GM12891 (cell line): ENCODE measurements at regions not wholly inside any gene's neighbourhood (a gene's known extent, or its start where the extent isn't known, plus 50 kb on each side); places are given as distances from the start of the nearest gene placed in this dataset.

Source experiments
- PAX5 ChIP-seq: IDR thresholded peaks from 2 replicates; pipeline ENCODE4 v1.6.1; 2011; ENCODE audit warnings: low read length, moderate library complexity, mild to moderate bottlenecking; ENCODE audit not compliant: insufficient read depth, severe bottlenecking
- POLR2A ChIP-seq: IDR thresholded peaks from 2 replicates; pipeline ENCODE4 v1.6.1; 2011; ENCODE audit warnings: low read depth, low read length, control low read depth
- POLR2AphosphoS5 ChIP-seq: IDR thresholded peaks from 2 replicates; pipeline ENCODE4 v1.6.1; 2011; ENCODE audit warnings: low read depth, low read length, control low read depth
- SPI1 ChIP-seq: IDR thresholded peaks from 2 replicates; pipeline ENCODE4 v1.6.1; 2011; ENCODE audit warnings: low read depth, low read length, control low read depth
- TAF1 ChIP-seq: IDR thresholded peaks from 2 replicates; pipeline ENCODE4 v1.6.1; 2011; ENCODE audit warnings: low read depth, low read length, control low read depth

DNA sequence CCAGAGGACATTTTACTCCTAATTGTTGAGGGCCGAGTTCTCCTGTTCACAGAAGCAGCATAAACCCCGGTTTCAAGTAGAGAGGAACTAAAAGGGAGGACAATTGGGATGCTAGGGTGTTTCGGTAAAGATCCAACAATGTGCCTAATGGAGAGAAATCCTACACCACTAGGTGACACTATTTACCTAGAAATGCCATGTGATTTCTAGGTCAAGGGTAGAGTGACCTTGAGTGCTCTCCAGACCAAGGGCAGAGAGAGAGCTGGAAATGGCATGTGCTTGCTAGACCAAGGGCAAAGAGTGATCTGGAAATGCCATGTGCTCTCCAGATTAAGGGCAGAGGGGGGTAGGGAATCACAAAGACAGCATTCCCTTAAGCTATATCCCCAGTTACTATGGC lies 472.0 kb downstream of the DCDC2C start:
- TF ChIP-seq SPI1 (no peak), POLR2A (no peak), POLR2AphosphoS5 (no peak), TAF1 (no peak), PAX5 (no peak)
